HepG2 (cell line): ENCODE measurements at regions not wholly inside any gene's neighbourhood (a gene's known extent, or its start where the extent isn't known, plus 50 kb on each side); places are given as distances from the start of the nearest gene placed in this dataset.

Experiments
- ATAC-seq: fragments of 200-7000 bp; cut with Tn5 transposase; 3 replicates; pipeline ENCODE4 v1.9.1; 2020; ENCODE audit warnings: mild to moderate bottlenecking, moderate library complexity
- BruUV-seq: library from RNA; stranded (reverse); fragments of 400-500 nt; replicated peaks from 2 replicates; lab custom pipeline; 2021; lab: Mats Ljungman, UMichigan
- CTCF ChIA-PET: fragments of 300-600 bp; formaldehyde crosslinking; extraction: SDS; loops from one replicate; lab custom pipeline; 2021; ENCODE audit warnings: low total read pairs, inconsistent platforms, low intra/inter-chr PET ratio; lab: Yijun Ruan, JAX
- POLR2A ChIA-PET: fragments of 350-600 bp; sonication (Branson Sonifier 250); formaldehyde crosslinking; loops from one replicate; lab custom pipeline; 2020; ENCODE audit warnings: antibody characterized with exemption, inconsistent platforms; lab: Yijun Ruan, JAX
- DNase-seq: peaks from one replicate; pipeline ENCODE4 v3.0.0-alpha.2; 2015; ENCODE audit warnings: low spot score
- FAIRE-seq: peaks from 3 replicates; lab custom pipeline; 2011; peaks lifted over from hg19 to GRCh38; lab: Jason Lieb, UNC
- H2AFZ ChIP-seq: one replicate; pipeline ENCODE4 v1.6.1; 2011; ENCODE audit warnings: low read length, inconsistent platforms
- H3K27ac ChIP-seq: fragments of 300-600 bp; 3 replicates; pipeline ENCODE4 v1.8.0; 2011; ENCODE audit warnings: mixed run types, mild to moderate bottlenecking, mixed read lengths, low read length, inconsistent platforms; ENCODE audit not compliant: insufficient read depth; ENCODE audit errors: extremely low read length
- H3K27me3 ChIP-seq, 2 experiments: fragments of 200-600 bp in 1 of 2; 2 replicates in 1 of 2; 3 replicates in 1 of 2; pipeline versions ENCODE4 v1.6.0 to v1.8.0; 2011; ENCODE audit warnings: low read length in 2 of 2, mild to moderate bottlenecking in 2 of 2, moderate library complexity in 2 of 2, inconsistent platforms in 1 of 2; ENCODE audit not compliant: insufficient read depth in 2 of 2, control insufficient read depth in 1 of 2
- H3K36me3 ChIP-seq, 2 experiments: fragments of 200-600 bp in 1 of 2; replicated peaks in 1 of 2; 2 replicates in 1 of 2; 3 replicates in 1 of 2; pipeline versions ENCODE4 v1.5.1 to v1.8.0; 2011; ENCODE audit warnings: low read length in 2 of 2, inconsistent platforms in 1 of 2; ENCODE audit not compliant: insufficient read depth in 2 of 2, control insufficient read depth in 1 of 2
- H3K4me1 ChIP-seq: 2 replicates; pipeline ENCODE4 v1.5.1; 2012; ENCODE audit warnings: low read length, inconsistent platforms; ENCODE audit not compliant: insufficient read depth
- H3K4me2 ChIP-seq: 2 replicates; pipeline ENCODE4 v1.6.0; 2011; ENCODE audit warnings: low read depth, low read length, inconsistent platforms
- H3K4me3 ChIP-seq, 3 experiments: fragments of 200-600 bp in 1 of 3; sonication (generic), shearing (Covaris generic) in 1 of 3; replicated peaks in 1 of 3; 2 replicates each; pipeline ENCODE4 v1.5.1; 2011 to 2016; ENCODE audit warnings: low read length in 3 of 3, inconsistent platforms in 2 of 3, low read depth in 2 of 3, mild to moderate bottlenecking in 2 of 3, control low read depth in 1 of 3, mixed read lengths in 1 of 3; ENCODE audit not compliant: insufficient read depth in 1 of 3
- H3K79me2 ChIP-seq: one replicate; pipeline ENCODE4 v1.6.1; 2011; ENCODE audit warnings: low read length, inconsistent platforms; ENCODE audit not compliant: insufficient read depth
- H3K9ac ChIP-seq: 2 replicates; pipeline ENCODE4 v1.6.0; 2011; ENCODE audit warnings: mild to moderate bottlenecking, low read depth, low read length, inconsistent platforms; ENCODE audit not compliant: insufficient read depth
- H3K9me3 ChIP-seq: 2 replicates; pipeline ENCODE4 v1.5.1; 2012; ENCODE audit warnings: mild to moderate bottlenecking, low read length
- H4K20me1 ChIP-seq: 2 replicates; pipeline ENCODE4 v1.6.0; 2011; ENCODE audit warnings: inconsistent platforms, mild to moderate bottlenecking, low read length, moderate library complexity; ENCODE audit not compliant: insufficient read depth
- HNF4A ChIP-seq: sonication (generic); formaldehyde crosslinking; IDR thresholded peaks from 2 replicates; pipeline ENCODE4 v1.4.0; 2020; ENCODE audit warnings: missing genetic modification reagents
- HNRNPK ChIP-seq: fragments of 200-400 bp; formaldehyde crosslinking; IDR thresholded peaks from 2 replicates; pipeline ENCODE4 v1.6.1; 2018; ENCODE audit warnings: low read length, low read depth, moderate library complexity, mild to moderate bottlenecking; ENCODE audit not compliant: poor library complexity, severe bottlenecking
- KDM5B ChIP-seq: sonication (generic); formaldehyde crosslinking; IDR thresholded peaks from 2 replicates; pipeline ENCODE4 v1.4.0; 2020; ENCODE audit warnings: missing genetic modification reagents, mild to moderate bottlenecking, borderline replicate concordance
- MNT ChIP-seq: fragments of 450-650 bp; IDR thresholded peaks from 2 replicates; pipeline ENCODE4 v1.6.1; 2016
- NFE2 ChIP-seq: sonication (generic); formaldehyde crosslinking; IDR thresholded peaks from 2 replicates; pipeline ENCODE4 v1.4.0; 2020; ENCODE audit warnings: missing genetic modification reagents
- NFKB2 ChIP-seq: sonication (generic); formaldehyde crosslinking; IDR thresholded peaks from 2 replicates; pipeline ENCODE4 v1.4.0; 2020; ENCODE audit warnings: missing genetic modification reagents, borderline replicate concordance
- ONECUT2 ChIP-seq: sonication (generic); formaldehyde crosslinking; IDR thresholded peaks from 2 replicates; pipeline ENCODE4 v1.4.0; 2020; ENCODE audit warnings: missing genetic modification reagents
- ZNF24 ChIP-seq: fragments of 450-650 bp; IDR thresholded peaks from 2 replicates; pipeline ENCODE4 v1.6.1; 2017; ENCODE audit warnings: antibody characterized with exemption, mild to moderate bottlenecking
- ZNF343 ChIP-seq: sonication (generic); formaldehyde crosslinking; IDR thresholded peaks from 2 replicates; pipeline ENCODE4 v1.4.0; 2020; ENCODE audit warnings: mild to moderate bottlenecking, missing genetic modification reagents
- ZNF639 ChIP-seq: conservative IDR thresholded peaks from 2 replicates; pipeline ENCODE4 v1.6.1; 2018; ENCODE audit warnings: missing genetic modification reagents
- WGBS: methylation state at CpG from one replicate; pipeline ENCODE4 v1.1.6; 2017; ENCODE audit warnings: low lambda C conversion rate; 5-methylcytosine and 5-hydroxymethylcytosine counted together
- in situ Hi-C: cut with HindIII; loops from 2 replicates; pipeline ENCODE4 v1.10.0; 2017; ENCODE audit warnings: low pct_unique_long_range_greater_than_20kb; ENCODE audit not compliant: extremely low pct_ligation_motif_present
- intact Hi-C: fragments of 100-400 bp; cut with micrococcal nuclease; formaldehyde crosslinking; loops from one replicate; pipeline ENCODE4 v1.10.0; 2022; ENCODE audit not compliant: unreplicated experiment

- TF ChIP-seq ZNF24 = no peak
- TF ChIP-seq MNT = no peak
- no peak for TF ChIP-seq HNF4A
- no peak for TF ChIP-seq ONECUT2 (CRISPR knock-in tag)
- no peak for TF ChIP-seq HNRNPK
- no peak for TF ChIP-seq ZNF343 (CRISPR knock-in tag)
- TF ChIP-seq NFKB2 (CRISPR knock-in tag) = no peak
- TF ChIP-seq NFE2 = no peak
- no peak for TF ChIP-seq KDM5B (CRISPR knock-in tag)
- no peak for TF ChIP-seq ZNF639 (CRISPR knock-in tag)
- no peaks in the 10 kb centered on the region for H3K9me3 ChIP-seq
- in situ Hi-C loops = no loop called here
- BruUV-seq = no TSS peak
- 0% methylated on average over 3 of the region's 3 CpGs for WGBS
- ATAC-seq = no peak
- FAIRE-seq = no peak
- H3K4me1 ChIP-seq = no peaks in the 10 kb centered on the region
- no peaks in the 10 kb centered on the region for H3K79me2 ChIP-seq
- no peak overlapping the region for H3K9ac ChIP-seq
- no peaks in the 10 kb centered on the region for H4K20me1 ChIP-seq
- intact Hi-C loops = no loop called here
- H3K4me3 ChIP-seq = no peak overlapping the region
- no peak overlapping the region for H3K4me2 ChIP-seq
- H3K27ac ChIP-seq = no peak overlapping the region
- no peaks in the 10 kb centered on the region for H3K27me3 ChIP-seq
- no peaks in the 10 kb centered on the region for H3K36me3 ChIP-seq
- no peak for DNase-seq
- ChIA-PET CTCF (no interaction called here), POLR2A (no interaction called here)
- H2AFZ ChIP-seq = no peak overlapping the region
Measured at GRCh38 chr4:173793937-173794510, 264.0 kb upstream of the HAND2 start.
